NAMALWA (cell line): ENCODE measurements at regions not wholly inside any gene's neighbourhood (a gene's known extent, or its start where the extent isn't known, plus 50 kb on each side); places are given as distances from the start of the nearest gene placed in this dataset.
A peak's percentile ranks its signal among the peaks of the same experiment; 100 is the strongest.

Source experiments
- DNase-seq: peaks from one replicate; pipeline ENCODE4 v3.0.0-alpha.2; 2015; ENCODE audit warnings: low spot score

- no peak for DNase-seq
Measured at GRCh38 chrX:9148615-9149399, 114.9 kb upstream of the FAM9B start.

GRCh38 chrX:9149501-9150245, 115.7 kb upstream of the FAM9B start:
- DNase-seq, result no peak

- DNase-seq, result no peak
Measured at GRCh38 chrX:9151772-9152307, 117.9 kb upstream of the FAM9B start.

GRCh38 chrX:9153300-9153699, 119.4 kb upstream of the FAM9B start:
- DNase-seq, result no peak

- no peak for DNase-seq
Measured at GRCh38 chrX:9158611-9159010, 124.7 kb upstream of the FAM9B start.

- no peak for DNase-seq
Measured at GRCh38 chrX:9160698-9161329, 126.9 kb upstream of the FAM9B start.

- peak; percentile 1 for DNase-seq
Measured at GRCh38 chrX:9162698-9163097, 128.8 kb upstream of the FAM9B start.

- DNase-seq, result peak; percentile 41
Measured at GRCh38 chrX:9163214-9163709, 129.3 kb upstream of the FAM9B start.

GRCh38 chrX:9164086-9164485, 130.2 kb upstream of the FAM9B start:
- peak; percentile 20 for DNase-seq

- peak; percentile 19 for DNase-seq
Measured at GRCh38 chrX:9164533-9165426, 130.9 kb upstream of the FAM9B start.

- DNase-seq, result no peak
Measured at GRCh38 chrX:9166584-9166944, 132.6 kb upstream of the FAM9B start.

GRCh38 chrX:9171841-9172463, 138.0 kb upstream of the FAM9B start:
- DNase-seq, result no peak

GRCh38 chrX:9172464-9172850, 138.5 kb upstream of the FAM9B start:
- no peak for DNase-seq

- no peak for DNase-seq
Measured at GRCh38 chrX:9180623-9181022, 146.7 kb upstream of the FAM9B start.

GRCh38 chrX:9182041-9182440, 148.1 kb upstream of the FAM9B start:
- no peak for DNase-seq

- no peak for DNase-seq
Measured at GRCh38 chrX:9183481-9183880, 149.6 kb upstream of the FAM9B start.

- DNase-seq, result no peak
Measured at GRCh38 chrX:9184211-9184610, 150.3 kb upstream of the FAM9B start.

- no peak for DNase-seq
Measured at GRCh38 chrX:9188117-9188516, 154.2 kb upstream of the FAM9B start.

- no peak for DNase-seq
Measured at GRCh38 chrX:9189286-9189685, 155.4 kb upstream of the FAM9B start.

GRCh38 chrX:9191392-9191791, 157.5 kb upstream of the FAM9B start:
- DNase-seq, result no peak

- peak; percentile 1 for DNase-seq
Measured at GRCh38 chrX:9195199-9195880, 161.4 kb upstream of the FAM9B start.
